ENCODE measurements at regions not wholly inside any gene's neighbourhood (a gene's known extent, or its start where the extent isn't known, plus 50 kb on each side); places are given as distances from the start of the nearest gene placed in this dataset.

DNA sequence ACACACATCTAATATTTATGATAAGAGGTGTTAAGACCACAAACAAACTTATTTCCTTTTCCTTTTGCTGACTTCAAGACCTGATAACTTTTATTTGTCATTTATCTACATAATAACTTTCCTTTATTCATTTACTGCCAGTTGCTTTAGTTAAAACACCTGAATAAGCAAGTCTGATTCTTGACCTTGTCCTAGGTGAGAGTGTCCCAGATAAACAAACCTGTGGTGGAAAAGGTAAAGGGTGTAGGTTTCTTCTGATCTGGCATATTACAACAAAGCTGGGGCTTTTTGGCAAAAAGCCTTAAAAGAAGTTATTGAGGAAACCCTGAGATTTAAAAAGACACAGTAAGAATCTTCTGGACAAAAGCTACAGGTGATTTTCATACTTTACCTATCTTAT, 191.5 kb downstream of the ZBBX start:
- no peak for DNase-seq (ENCODE audit: low spot score)

DNA sequence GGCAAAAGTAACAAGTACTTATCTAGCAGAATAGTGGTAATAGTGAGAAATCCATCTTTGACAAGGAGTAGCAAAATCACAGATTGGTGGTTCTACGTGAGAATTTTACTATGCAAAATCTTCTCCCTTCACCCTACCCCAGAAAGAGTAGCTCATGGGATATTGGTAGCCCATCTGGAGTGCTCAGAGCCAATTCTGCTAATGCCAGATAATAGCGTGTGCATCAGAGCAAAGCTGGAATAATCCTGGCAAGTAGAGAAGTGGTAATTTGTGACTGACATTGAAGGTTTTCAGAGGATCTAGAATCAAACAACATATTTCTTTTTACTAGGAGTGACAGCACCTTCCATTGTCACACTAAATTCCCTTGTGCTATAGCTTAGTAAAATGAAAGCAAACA, 192.9 kb downstream of the ZBBX start:
- DNase-seq (ENCODE audit: low spot score) = no peak

DNA sequence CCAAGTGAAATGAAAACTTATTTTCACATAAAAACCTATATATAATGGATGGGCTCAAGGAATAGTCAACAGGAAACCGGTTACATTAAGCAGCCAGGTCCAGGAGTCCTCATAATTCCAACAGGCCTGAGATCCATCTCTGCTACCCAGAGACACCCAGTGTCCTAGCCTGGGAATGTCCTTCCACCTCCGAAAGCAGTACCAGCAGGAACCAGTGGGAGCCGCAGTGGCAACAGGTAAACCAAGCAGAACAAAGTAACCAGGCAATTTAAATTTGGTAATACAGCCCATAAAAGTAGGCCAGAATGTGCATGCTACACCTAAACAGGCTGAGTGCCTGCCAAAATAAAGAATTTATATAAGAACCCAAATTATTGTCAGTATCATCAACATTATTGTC, 195.6 kb downstream of the ZBBX start:
- no peak for DNase-seq (ENCODE audit: low spot score)

DNA sequence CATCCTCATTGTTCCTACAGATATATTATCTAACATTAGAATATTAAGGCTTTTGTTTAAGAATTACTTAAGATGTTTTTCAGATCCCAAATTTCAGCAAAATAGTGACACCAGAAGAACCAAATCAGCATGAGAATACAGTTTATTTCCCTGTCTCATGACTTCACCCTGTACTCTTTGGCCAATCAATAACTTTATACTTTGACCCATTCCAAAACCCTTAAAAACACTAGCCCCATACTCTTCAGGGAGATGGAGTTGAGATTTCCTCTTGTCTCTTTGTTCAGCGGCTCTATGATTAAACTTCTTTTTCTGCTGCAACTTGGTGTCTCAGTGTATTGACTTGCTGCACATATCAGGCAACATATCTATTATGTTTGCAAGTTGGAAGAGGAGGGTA, 207.7 kb downstream of the ZBBX start:
- DNase-seq (ENCODE audit: low spot score) = no peak

DNA sequence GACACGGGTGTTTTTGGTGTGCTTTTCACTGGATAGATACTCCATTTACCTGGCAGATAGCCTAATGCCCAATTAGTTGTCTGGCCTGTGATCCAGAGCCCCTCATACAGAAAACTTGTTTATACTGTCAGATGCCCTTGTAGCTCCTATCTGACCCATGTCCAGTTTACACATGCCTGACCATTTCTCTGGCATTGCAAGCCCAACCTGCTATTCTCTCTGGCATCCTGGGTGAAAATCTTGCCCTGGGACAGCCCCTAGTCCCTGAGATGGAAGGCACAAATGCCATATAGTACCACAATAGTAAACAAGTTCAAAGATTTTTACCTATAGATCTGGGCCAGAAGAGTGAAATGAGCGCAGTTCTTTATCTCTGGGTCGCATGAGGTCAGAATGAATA, 212.6 kb downstream of the ZBBX start:
- no peak for DNase-seq (ENCODE audit: low spot score)

DNA sequence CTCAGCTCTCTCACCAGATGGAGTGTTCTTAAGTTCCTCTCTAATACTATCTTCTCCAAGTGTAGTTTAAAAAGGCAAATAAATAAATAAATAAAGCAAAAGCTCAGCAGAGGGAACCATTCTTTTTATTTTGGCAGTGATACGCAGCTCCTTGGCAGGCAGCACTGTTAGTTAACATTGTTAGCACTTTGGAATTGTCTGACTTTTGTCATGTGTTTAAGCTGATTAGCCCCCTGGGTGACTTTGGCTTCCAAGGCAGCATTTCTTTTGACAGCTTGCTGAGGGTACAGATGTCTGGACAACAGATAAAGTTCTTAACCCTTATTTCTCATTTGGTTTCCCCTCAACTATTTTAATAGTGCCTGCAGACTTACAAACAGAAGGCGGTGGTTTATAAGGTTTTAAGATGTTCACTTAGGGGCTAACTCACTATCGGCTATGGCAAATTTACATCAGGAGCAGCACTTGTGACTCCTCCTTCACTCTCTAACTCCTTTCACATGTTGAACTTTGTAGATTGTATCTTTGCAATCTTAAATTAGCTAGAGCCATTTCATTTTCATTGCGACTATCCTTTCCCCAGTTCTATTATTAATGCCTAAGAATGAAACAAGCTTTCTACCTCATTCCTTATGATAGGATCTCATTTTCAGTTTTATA, 213.4 kb downstream of the ZBBX start:
- no peak for DNase-seq (ENCODE audit: low spot score)

DNA sequence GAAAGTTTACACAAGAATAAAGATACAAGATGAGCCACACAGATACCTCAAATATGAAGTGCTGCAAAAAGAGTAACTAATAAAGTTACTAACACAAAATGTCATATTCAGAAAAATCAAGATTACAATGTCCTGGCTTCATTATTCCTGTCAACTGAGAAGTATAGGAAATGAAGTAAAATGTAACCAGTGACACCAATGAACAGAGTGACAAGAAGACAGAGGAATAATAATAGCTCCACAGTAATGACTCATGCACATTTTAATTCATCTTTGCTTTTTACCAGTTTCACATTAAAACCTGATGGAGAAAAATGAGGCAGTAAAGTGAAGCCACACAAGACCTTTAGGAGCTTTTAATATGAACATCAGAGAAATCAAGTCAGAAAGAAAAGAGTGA, 214.1 kb downstream of the ZBBX start:
- DNase-seq (ENCODE audit: low spot score) = no peak

DNA sequence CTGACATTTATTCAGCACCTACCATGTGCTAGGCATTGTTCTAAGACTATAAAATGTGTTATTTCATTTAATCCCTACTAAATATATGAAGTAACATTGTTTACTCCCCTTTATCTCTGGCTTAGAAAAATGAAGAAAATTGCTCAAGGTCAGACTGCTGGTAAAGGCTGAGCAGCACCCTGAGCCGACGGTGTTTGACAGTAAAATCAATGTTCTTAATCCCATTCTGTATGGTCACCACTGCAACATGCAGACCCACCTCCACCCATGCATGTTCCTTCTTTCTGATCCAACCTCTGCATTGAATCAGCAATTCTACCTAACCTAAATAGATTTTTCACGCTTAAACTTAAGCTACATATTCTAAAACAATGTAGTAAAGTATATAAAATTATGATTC, 216.5 kb downstream of the ZBBX start:
- no peak for DNase-seq (ENCODE audit: low spot score)

GRCh38 chr3:167162083-167162482, 218.0 kb downstream of the ZBBX start:
- no peak for DNase-seq (ENCODE audit: low spot score)

- no peak for DNase-seq (ENCODE audit: low spot score)
These were observed 219.3 kb downstream of the ZBBX start for GRCh38 chr3:167160781-167161180.

DNA sequence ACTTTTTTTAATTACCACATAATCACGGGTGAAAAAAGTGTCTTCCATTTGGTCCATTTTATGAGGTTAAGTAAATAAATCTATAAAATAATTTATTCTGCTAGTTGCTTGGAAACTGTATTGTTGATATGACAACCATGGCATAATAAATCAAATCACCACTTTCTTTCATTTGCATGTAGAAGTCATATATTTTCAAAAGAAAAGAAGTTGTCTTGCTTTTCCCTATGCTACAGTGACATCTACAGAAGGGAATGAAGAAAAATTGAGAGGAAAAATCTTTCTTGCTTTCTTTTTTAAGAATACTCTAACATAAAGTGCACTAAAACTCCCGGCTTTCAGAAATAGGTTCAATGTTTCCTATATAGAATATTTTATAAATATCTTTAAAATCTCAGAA, 228.5 kb downstream of the ZBBX start:
- DNase-seq (ENCODE audit: low spot score) = no peak

DNA sequence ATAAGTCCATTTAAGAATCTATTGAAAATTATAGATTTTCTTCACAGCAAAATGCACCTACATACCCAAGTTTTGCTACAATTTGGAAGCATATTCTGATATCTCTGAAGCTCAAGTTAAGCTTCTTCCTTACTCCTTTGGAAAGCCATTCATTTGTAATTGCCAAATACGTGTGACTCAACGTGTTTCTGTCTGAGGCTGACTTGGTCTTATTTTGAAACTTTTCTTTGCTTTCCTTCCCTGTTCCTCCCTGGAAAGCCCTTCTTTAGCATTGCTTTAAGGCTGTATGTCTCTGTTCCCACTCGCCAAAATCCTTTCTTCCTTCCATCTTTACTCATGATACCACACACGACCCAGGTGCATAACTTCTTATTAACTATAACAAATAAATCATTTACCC, 232.0 kb downstream of the ZBBX start:
- DNase-seq (ENCODE audit: low spot score) = no peak

GRCh38 chr3:167146911-167147310, 233.2 kb downstream of the ZBBX start:
- DNase-seq (ENCODE audit: low spot score) = no peak

GRCh38 chr3:167125612-167126407, 254.3 kb downstream of the ZBBX start:
- DNase-seq (ENCODE audit: low spot score) = no peak

DNA sequence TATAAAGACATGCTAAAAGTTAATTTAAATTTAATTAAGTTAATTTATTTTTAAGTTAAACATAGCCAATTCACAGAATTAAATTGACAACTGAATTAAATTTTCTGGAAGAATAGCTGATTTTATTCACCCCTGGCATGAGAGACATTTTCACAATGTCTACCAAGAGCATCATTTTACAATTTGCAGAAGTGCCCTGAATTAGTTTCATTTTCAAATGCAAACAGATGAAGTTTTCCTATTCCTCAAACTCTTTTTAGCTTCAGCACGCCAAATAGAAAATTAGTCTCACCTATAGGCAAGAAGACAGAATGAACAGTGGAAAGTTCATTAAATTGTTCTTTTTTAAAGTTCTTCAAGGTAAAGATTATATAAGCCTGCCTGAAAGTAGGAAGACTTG, 259.3 kb downstream of the ZBBX start:
- no peak for DNase-seq (ENCODE audit: low spot score)

DNA sequence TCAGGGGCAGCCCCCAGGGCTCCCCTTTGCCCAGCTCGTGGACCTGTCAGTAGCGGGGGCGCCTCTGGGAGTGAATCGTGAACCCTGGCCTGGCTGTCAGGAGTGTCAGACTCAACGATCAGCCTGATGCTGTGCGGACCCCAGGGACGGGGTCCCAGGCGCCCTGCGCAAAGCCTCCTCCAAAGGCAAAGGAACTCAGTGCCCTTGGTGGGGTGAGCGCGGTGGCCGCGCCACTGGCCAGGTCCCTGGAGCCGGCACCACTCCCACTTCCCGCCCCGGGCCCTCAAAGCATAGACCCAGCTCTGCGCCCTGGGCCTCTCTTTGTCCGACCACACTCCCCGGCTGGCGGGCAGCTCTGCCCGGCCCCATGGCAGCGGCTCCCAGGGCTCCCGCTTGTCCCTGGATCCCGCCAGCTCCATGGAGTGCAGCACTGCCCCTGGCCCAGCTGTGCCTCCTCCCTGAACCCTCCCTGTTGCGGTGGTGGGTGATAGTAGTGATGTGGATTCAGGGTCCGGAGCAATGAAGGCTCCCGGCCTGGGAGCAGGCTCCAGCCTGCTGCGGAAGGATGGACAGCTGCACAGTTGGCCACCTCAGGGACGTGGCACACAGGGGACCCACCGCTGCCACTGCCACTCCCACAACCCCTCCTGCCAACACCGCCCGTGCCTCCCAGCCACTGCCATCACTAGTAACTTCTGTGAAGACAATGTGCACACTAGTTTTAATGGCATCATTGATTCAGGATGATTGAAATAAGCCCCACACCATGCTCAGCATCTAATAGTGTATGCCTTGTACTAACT, 263.8 kb downstream of the ZBBX start:
- DNase-seq (ENCODE audit: low spot score) = no peak

GRCh38 chr3:167115331-167115934, 264.7 kb downstream of the ZBBX start:
- DNase-seq (ENCODE audit: low spot score) = no peak

DNA sequence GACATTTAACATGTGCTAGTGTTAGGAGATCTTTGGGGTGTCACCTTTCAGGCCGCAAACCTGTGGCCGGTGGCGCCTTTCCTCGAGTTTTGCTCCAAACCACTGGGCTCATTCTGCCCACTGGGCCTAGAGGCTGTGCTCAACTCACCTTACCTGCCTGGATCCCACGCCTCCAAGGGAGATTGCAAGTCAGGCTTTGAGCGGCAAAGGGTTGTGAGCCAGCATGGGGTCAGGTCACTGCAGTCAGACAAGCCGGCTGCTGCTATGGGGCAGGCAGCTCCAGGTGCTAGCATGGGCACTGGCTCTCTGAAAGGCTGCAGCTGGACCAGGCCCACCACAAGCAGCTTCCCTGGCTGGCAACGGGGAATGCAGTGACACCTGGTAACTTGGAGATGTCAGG, 265.5 kb downstream of the ZBBX start:
- DNase-seq (ENCODE audit: low spot score) = no peak

DNA sequence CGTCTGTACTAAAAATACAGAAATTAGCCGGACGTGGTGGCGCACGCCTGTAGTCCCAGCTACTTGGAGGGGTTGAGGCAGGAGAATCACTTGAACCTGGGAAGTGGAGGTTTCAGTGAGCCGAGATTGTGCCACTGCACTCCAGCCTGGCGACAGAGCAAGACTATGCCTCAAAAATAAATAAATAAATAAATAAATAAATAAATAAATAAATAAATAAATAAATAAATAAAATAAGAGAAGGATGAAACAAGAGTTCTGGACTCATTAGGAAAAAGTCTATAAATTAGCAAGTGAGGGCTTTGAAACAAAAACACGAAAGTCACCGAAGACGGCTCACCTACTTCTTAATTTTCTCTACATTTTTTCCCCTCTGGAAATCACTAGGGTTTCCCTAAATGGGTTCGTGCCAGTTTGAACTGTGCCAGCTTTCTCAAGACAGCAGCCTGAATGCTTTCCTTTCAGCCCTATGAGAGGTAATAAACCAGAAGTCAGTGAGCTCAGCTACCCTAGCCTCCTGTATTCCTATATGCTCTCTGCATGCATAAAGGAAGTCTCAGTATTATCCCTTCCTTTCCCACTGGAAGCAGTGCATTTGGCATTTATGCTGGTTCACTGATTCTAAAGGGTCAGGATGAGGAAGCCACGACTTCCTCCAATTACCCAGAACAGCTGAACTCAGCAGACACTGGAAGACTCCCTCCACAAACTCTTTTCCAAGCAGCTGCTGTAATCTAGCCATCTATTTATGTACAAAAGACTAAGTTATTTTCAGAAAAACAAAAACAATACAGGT, 266.9 kb downstream of the ZBBX start:
- DNase-seq (ENCODE audit: low spot score) = no peak

GRCh38 chr3:167110901-167111300, 269.2 kb downstream of the ZBBX start:
- no peak for DNase-seq (ENCODE audit: low spot score)

- no peak for DNase-seq (ENCODE audit: low spot score)
These were observed 270.4 kb downstream of the ZBBX start for GRCh38 chr3:167109746-167110145.

GRCh38 chr3:167106456-167106855, 273.6 kb downstream of the ZBBX start:
- DNase-seq (ENCODE audit: low spot score) = no peak
